ENCODE measurements at regions not wholly inside any gene's neighbourhood (a gene's known extent, or its start where the extent isn't known, plus 50 kb on each side); places are given as distances from the start of the nearest gene placed in this dataset.
A peak's percentile ranks its signal among the peaks of the same experiment; 100 is the strongest.

GRCh38 chr13:53631511-53631910 is 602.9 kb downstream of the OLFM4 start:
- WGBS (ENCODE audit: extremely low coverage, insufficient read length, low lambda C conversion rate): no CpG with 5 or more reads among the region's 2 CpGs
- no peak overlapping the region for H2BK120ac ChIP-seq (ENCODE audit: low read depth, low read length, poor library complexity, severe bottlenecking)
- H3K27ac ChIP-seq (ENCODE audit: insufficient read length, low read depth, low read length): no peak overlapping the region
- no peak overlapping the region for H4K8ac ChIP-seq (replicated peaks; ENCODE audit: insufficient read length, low read depth, low read length)
- no peak overlapping the region for H2BK15ac ChIP-seq (ENCODE audit: low read depth, low read length)
- no peak overlapping the region for H2BK20ac ChIP-seq (ENCODE audit: low read depth, low read length, poor library complexity, severe bottlenecking)
- Mint-ChIP-seq H3K4me1 (no peaks in the 10 kb centered on the region), H3K27ac (peak overlapping the region in 1 of 3 experiments; percentile 28; a peak in 2 of 7 replicates), H3K27me3 (ENCODE audit: low read depth) (no peaks in the 10 kb centered on the region), H3K9me3 (no peaks in the 10 kb centered on the region), H3K36me3 (ENCODE audit: insufficient read depth in 1 of 3, low read depth in 3 of 3) (no peaks in the 10 kb centered on the region; a peak in 1 of 7 replicates), H3K4me3 (no peak overlapping the region)
- peak; percentile 34 for DNase-seq
- H3K18ac ChIP-seq (ENCODE audit: insufficient read length, low read depth, low read length): no peak overlapping the region
- H3K27me3 ChIP-seq (ENCODE audit: insufficient read depth, low read length): no peaks in the 10 kb centered on the region
- no peak overlapping the region for H3T11ph ChIP-seq (ENCODE audit: low read length)
- H3K56ac ChIP-seq (ENCODE audit: insufficient read length, low read depth, low read length): no peak overlapping the region
- no peaks in the 10 kb centered on the region for H3K79me2 ChIP-seq (ENCODE audit: insufficient read depth, low read length)
- no peak overlapping the region for H2AFZ ChIP-seq (ENCODE audit: low read length)
- no peak overlapping the region for H3K9ac ChIP-seq (ENCODE audit: extremely low read depth, insufficient read length, low read length)
- no peak overlapping the region for H3K4me2 ChIP-seq (ENCODE audit: insufficient read depth, insufficient read length, low read length)
- H3K23ac ChIP-seq (ENCODE audit: insufficient read length, low read depth, low read length): no peak overlapping the region
- H3K4me1 ChIP-seq (ENCODE audit: insufficient read depth, low read length): no peaks in the 10 kb centered on the region
- no peak overlapping the region for H2AK5ac ChIP-seq (ENCODE audit: insufficient read length, low read length)
- no peak overlapping the region for H3K4ac ChIP-seq (ENCODE audit: low read depth, low read length)
- H3K23me2 ChIP-seq (ENCODE audit: insufficient read length, low read depth, low read length, poor library complexity, severe bottlenecking): no peaks in the 10 kb centered on the region
- no peak overlapping the region for H4K91ac ChIP-seq (ENCODE audit: insufficient read length, low read depth, low read length)
- no peak overlapping the region for H4K5ac ChIP-seq (ENCODE audit: insufficient read length, low read depth, low read length)
- H2BK5ac ChIP-seq (ENCODE audit: insufficient read length, low read length): no peak overlapping the region
- H4K20me1 ChIP-seq (ENCODE audit: control insufficient read depth, insufficient read depth, insufficient read length): no peaks in the 10 kb centered on the region
- TF ChIP-seq CTCF (conservative IDR thresholded peaks at IDR 0.05): no peak
- no peak overlapping the region for H3K14ac ChIP-seq (ENCODE audit: insufficient read depth, low read length)
- H3K9me3 ChIP-seq (ENCODE audit: control insufficient read depth, low read depth, low read length): no peaks in the 10 kb centered on the region
- H3K79me1 ChIP-seq (ENCODE audit: insufficient read depth, low read depth, low read length, poor library complexity, severe bottlenecking): no peaks in the 10 kb centered on the region
- no peak overlapping the region for H2BK12ac ChIP-seq (ENCODE audit: insufficient read length, low read depth, low read length)

Data from H9 (cell line).